GM23248 (cell line): ENCODE measurements at regions not wholly inside any gene's neighbourhood (a gene's known extent, or its start where the extent isn't known, plus 50 kb on each side); places are given as distances from the start of the nearest gene placed in this dataset.
"Not testable (repeated sequence)": the region's sequence is repeated elsewhere in the genome, so short reads cannot be mapped to it uniquely, and the experiment has no call there.

Source experiments
- DNase-seq: peaks from one replicate; pipeline ENCODE4 v3.0.0-alpha.2; 2015
- H2AFZ ChIP-seq: fragments of 200-600 bp; sonication (generic); 2 replicates; pipeline ENCODE4 v1.6.1; 2016; ENCODE audit warnings: antibody characterized with exemption
- H3F3A ChIP-seq: fragments of 200-600 bp; sonication (generic); 2 replicates; pipeline ENCODE4 v1.6.1; 2016; ENCODE audit warnings: mild to moderate bottlenecking, antibody characterized with exemption, mixed run types; ENCODE audit not compliant: insufficient read depth
- H3K27ac ChIP-seq: fragments of 200-600 bp; sonication (generic); 2 replicates; pipeline ENCODE4 v1.5.1; 2016; ENCODE audit warnings: mild to moderate bottlenecking
- H3K27me3 ChIP-seq: fragments of 200-600 bp; sonication (generic); replicated peaks from 2 replicates; pipeline ENCODE4 v1.6.1; 2016; ENCODE audit warnings: mild to moderate bottlenecking; ENCODE audit not compliant: insufficient read depth
- H3K36me3 ChIP-seq: fragments of 200-600 bp; sonication (generic); 2 replicates; pipeline ENCODE4 v1.6.1; 2016; ENCODE audit warnings: low read depth, mild to moderate bottlenecking
- H3K4me1 ChIP-seq: fragments of 200-600 bp; sonication (generic); 2 replicates; pipeline ENCODE4 v1.6.1; 2016; ENCODE audit warnings: mild to moderate bottlenecking; ENCODE audit not compliant: insufficient read depth
- H3K4me2 ChIP-seq: fragments of 200-600 bp; sonication (generic); one replicate; pipeline ENCODE4 v1.6.1; 2016; ENCODE audit warnings: mild to moderate bottlenecking; ENCODE audit not compliant: unreplicated experiment
- H3K4me3 ChIP-seq: fragments of 200-600 bp; sonication (generic); 2 replicates; pipeline ENCODE4 v1.5.1; 2016; ENCODE audit warnings: mild to moderate bottlenecking
- H3K79me2 ChIP-seq: fragments of 200-600 bp; sonication (generic); 2 replicates; pipeline ENCODE4 v1.6.1; 2016; ENCODE audit warnings: mild to moderate bottlenecking; ENCODE audit not compliant: insufficient read depth
- H3K9ac ChIP-seq: fragments of 200-600 bp; sonication (generic); 2 replicates; pipeline ENCODE4 v1.6.1; 2016; ENCODE audit warnings: mild to moderate bottlenecking
- H3K9me2 ChIP-seq: fragments of 200-600 bp; sonication (generic); 2 replicates; pipeline ENCODE4 v1.6.1; 2016; ENCODE audit warnings: mixed run types, mild to moderate bottlenecking, moderate library complexity; ENCODE audit not compliant: insufficient read depth
- H3K9me3 ChIP-seq: fragments of 200-600 bp; sonication (generic); one replicate; pipeline ENCODE4 v1.6.1; 2017; ENCODE audit warnings: low read depth
- H4K20me1 ChIP-seq: fragments of 200-600 bp; sonication (generic); 2 replicates; pipeline ENCODE4 v1.6.0; 2016; ENCODE audit not compliant: insufficient read depth
- EZH2 ChIP-seq: fragments of 200-600 bp; sonication (generic); IDR thresholded peaks from 2 replicates; pipeline ENCODE4 v1.6.1; 2018; ENCODE audit warnings: antibody characterized with exemption, mild to moderate bottlenecking; ENCODE audit not compliant: insufficient read depth, poor library complexity, severe bottlenecking
- EZH2phosphoT487 ChIP-seq: fragments of 200-600 bp; sonication (generic); IDR thresholded peaks from 2 replicates; pipeline ENCODE4 v1.6.1; 2018; ENCODE audit warnings: antibody characterized with exemption, moderate library complexity, mild to moderate bottlenecking, low read depth; ENCODE audit not compliant: insufficient read depth
- WGBS, 2 experiments: methylation state at CpG; one replicate each; pipeline ENCODE4 v1.1.6; 2015 to 2017; ENCODE audit warnings: low lambda C conversion rate in 2 of 2, low coverage in 1 of 2; ENCODE audit errors: missing lambda C conversion rate in 2 of 2; 5-methylcytosine and 5-hydroxymethylcytosine counted together
- in situ Hi-C: fragments of 300-500 bp; cut with MboI; formaldehyde crosslinking; loops from 2 replicates; pipeline ENCODE4 v1.15.0; 2020

- Histone ChIP-seq H3F3A (no peaks in the 10 kb centered on the region), H3K27me3 (0 out of 2 replicates have a peak, but pooled peaks cover 6% of the 10 kb centered on the region), H3K9me3 (no peaks in the 10 kb centered on the region), H3K36me3 (no peaks in the 10 kb centered on the region), H3K4me2 (no peak overlapping the region), H3K9me2 (no peaks in the 10 kb centered on the region), H4K20me1 (no peaks in the 10 kb centered on the region), H3K9ac (no peak overlapping the region), H3K27ac (no peak overlapping the region), H3K4me3 (no peak overlapping the region), H3K79me2 (no peaks in the 10 kb centered on the region), H3K4me1 (no peaks in the 10 kb centered on the region), H2AFZ (no peak overlapping the region)
- in situ Hi-C loops, result loop anchor here (25.0 kb wide), 1 partner anchor 748 kb away; no protein-coding TSS in a partner anchor
- peak; percentile 20 for DNase-seq
- TF ChIP-seq EZH2phosphoT487 (no peak), EZH2 (no peak)
Observed at GRCh38 chr19:27964185-27964584, 1248.8 kb downstream of the UQCRFS1 start.

DNA sequence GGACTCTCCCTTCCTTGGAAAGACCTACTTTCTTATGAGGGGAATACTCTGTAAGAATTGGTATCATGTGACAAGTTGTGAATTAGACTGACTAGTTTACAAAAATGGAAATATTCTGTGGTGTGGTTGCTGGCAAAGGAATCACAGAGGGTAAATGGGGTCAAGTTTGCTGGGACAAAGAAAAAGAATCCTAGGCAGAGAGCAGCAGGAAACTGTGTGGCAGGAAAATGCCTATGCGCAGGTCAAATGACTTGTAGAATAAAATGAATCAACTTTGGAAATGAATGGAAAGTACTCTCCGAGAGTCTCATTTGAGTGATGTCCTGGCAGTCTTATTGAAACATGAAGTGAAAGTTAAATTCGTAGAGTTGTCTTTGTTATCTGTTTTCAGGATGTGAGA lies 1250.7 kb downstream of the UQCRFS1 start:
- no peak overlapping the region for H3K27ac ChIP-seq
- no peak overlapping the region for H2AFZ ChIP-seq
- no peaks in the 10 kb centered on the region for H3K79me2 ChIP-seq
- peak overlapping the region; percentile 9 for H3K4me2 ChIP-seq
- H3K4me1 ChIP-seq, result no peaks in the 10 kb centered on the region
- no peaks in the 10 kb centered on the region for H3K36me3 ChIP-seq
- H3K9me2 ChIP-seq, result no peaks in the 10 kb centered on the region
- H3K9me3 ChIP-seq, result no peaks in the 10 kb centered on the region
- WGBS, 2 experiments, result 22 to 24% methylated on average over 3 of the region's 3 CpGs
- no peaks in the 10 kb centered on the region for H3F3A ChIP-seq
- H4K20me1 ChIP-seq, result no peaks in the 10 kb centered on the region
- DNase-seq, result no peak
- H3K9ac ChIP-seq, result no peak overlapping the region
- TF ChIP-seq EZH2phosphoT487 (no peak), EZH2 (no peak)
- in situ Hi-C loops, result loop anchor here (25.0 kb wide), 1 partner anchor 750 kb away; no protein-coding TSS in a partner anchor
- H3K4me3 ChIP-seq, result no peak overlapping the region
- H3K27me3 ChIP-seq, result 0 out of 2 replicates have a peak, but pooled peaks cover 6% of the 10 kb centered on the region

GRCh38 chr19:27955485-27956480 lies 1257.2 kb downstream of the UQCRFS1 start:
- no peak overlapping the region for H3K27ac ChIP-seq
- no peaks in the 10 kb centered on the region for H3K79me2 ChIP-seq
- TF ChIP-seq EZH2 (no peak), EZH2phosphoT487 (no peak)
- no peak overlapping the region for H2AFZ ChIP-seq
- no peaks in the 10 kb centered on the region for H4K20me1 ChIP-seq
- DNase-seq, result no peak
- 20 to 21% methylated on average over 9 of the region's 9 CpGs for WGBS, 2 experiments
- no peak overlapping the region for H3K4me2 ChIP-seq
- H3K4me3 ChIP-seq, result no peak overlapping the region
- H3K27me3 ChIP-seq, result no peaks in the 10 kb centered on the region
- no peaks in the 10 kb centered on the region for H3K9me3 ChIP-seq
- in situ Hi-C loops, result loop anchor here (25.0 kb wide), 1 partner anchor 757 kb away; no protein-coding TSS in a partner anchor
- H3K9ac ChIP-seq, result no peak overlapping the region
- no peaks in the 10 kb centered on the region for H3K9me2 ChIP-seq
- H3K4me1 ChIP-seq, result no peaks in the 10 kb centered on the region
- no peaks in the 10 kb centered on the region for H3K36me3 ChIP-seq
- H3F3A ChIP-seq, result no peaks in the 10 kb centered on the region

DNA sequence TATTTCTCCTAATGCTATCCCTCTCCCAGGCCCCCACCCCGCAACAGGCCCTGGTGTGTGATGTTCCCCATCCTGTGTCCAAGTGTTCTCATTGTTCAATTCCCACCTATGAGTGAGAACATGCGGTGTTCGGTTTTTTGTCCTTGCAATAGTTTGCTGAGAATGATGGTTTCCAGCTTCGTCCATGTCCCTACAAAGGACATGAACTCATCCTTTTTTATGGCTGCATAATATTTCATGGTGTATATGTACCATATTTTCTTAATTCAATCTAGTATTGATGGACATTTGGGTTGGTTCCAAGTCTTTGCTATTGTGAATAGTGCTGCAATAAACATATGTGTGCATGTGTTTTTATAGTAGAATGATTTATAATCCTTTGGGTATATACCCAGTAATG lies 1270.3 kb downstream of the UQCRFS1 start:
- H3K36me3 ChIP-seq, H2AFZ ChIP-seq, H3K4me2 ChIP-seq, in situ Hi-C loops, H3K4me1 ChIP-seq, H3F3A ChIP-seq, H3K4me3 ChIP-seq, H3K27me3 ChIP-seq, H3K9me3 ChIP-seq, H3K27ac ChIP-seq, H3K79me2 ChIP-seq, H3K9ac ChIP-seq, DNase-seq, H4K20me1 ChIP-seq, H3K9me2 ChIP-seq: not testable (repeated sequence)
- 30 to 38% methylated on average over 4 of the region's 4 CpGs for WGBS, 2 experiments
